RWPE2 (cell line): ENCODE measurements at regions not wholly inside any gene's neighbourhood (a gene's known extent, or its start where the extent isn't known, plus 50 kb on each side); places are given as distances from the start of the nearest gene placed in this dataset.
A peak's percentile ranks its signal among the peaks of the same experiment; 100 is the strongest.

Source experiments
- ATAC-seq: fragments of 200-7000 bp; cut with Tn5 transposase; 3 replicates; pipeline ENCODE4 v1.9.1; 2021; ENCODE audit warnings: low read depth
- DNase-seq: peaks from one replicate; pipeline ENCODE4 v3.0.0-alpha.2; 2020; ENCODE audit warnings: low spot score
- H3K27ac ChIP-seq: fragments of 450-650 bp; 2 replicates; pipeline ENCODE4 v1.5.1; 2017; ENCODE audit warnings: mild to moderate bottlenecking; ENCODE audit not compliant: poor library complexity, severe bottlenecking
- H3K27me3 ChIP-seq: fragments of 250-450 bp; sonication (Bioruptor Pico); 2 replicates; pipeline ENCODE4 v1.5.1; 2021; ENCODE audit warnings: mild to moderate bottlenecking, moderate library complexity; ENCODE audit not compliant: insufficient read depth, poor library complexity, severe bottlenecking
- H3K36me3 ChIP-seq: fragments of 250-450 bp; sonication (Bioruptor Pico); 2 replicates; pipeline ENCODE4 v1.5.1; 2020; ENCODE audit warnings: low read depth, mild to moderate bottlenecking, moderate library complexity
- H3K4me1 ChIP-seq: fragments of 250-450 bp; sonication (Bioruptor Pico); 2 replicates; pipeline ENCODE4 v1.5.1; 2021; ENCODE audit warnings: mild to moderate bottlenecking, moderate library complexity; ENCODE audit not compliant: insufficient read depth, poor library complexity, severe bottlenecking
- H3K4me3 ChIP-seq: fragments of 250-450 bp; sonication (Bioruptor Pico); 2 replicates; pipeline ENCODE4 v1.5.1; 2021; ENCODE audit warnings: mild to moderate bottlenecking, moderate library complexity; ENCODE audit not compliant: severe bottlenecking
- H3K9me3 ChIP-seq: fragments of 250-450 bp; sonication (Bioruptor Pico); 2 replicates; pipeline ENCODE4 v1.5.1; 2021; ENCODE audit warnings: mild to moderate bottlenecking, moderate library complexity; ENCODE audit not compliant: severe bottlenecking
- CTCF ChIP-seq: fragments of 450-650 bp; IDR thresholded peaks from one replicate; pipeline ENCODE4 v1.5.1; 2017; ENCODE audit warnings: mild to moderate bottlenecking, moderate library complexity; ENCODE audit not compliant: poor library complexity, severe bottlenecking

DNA sequence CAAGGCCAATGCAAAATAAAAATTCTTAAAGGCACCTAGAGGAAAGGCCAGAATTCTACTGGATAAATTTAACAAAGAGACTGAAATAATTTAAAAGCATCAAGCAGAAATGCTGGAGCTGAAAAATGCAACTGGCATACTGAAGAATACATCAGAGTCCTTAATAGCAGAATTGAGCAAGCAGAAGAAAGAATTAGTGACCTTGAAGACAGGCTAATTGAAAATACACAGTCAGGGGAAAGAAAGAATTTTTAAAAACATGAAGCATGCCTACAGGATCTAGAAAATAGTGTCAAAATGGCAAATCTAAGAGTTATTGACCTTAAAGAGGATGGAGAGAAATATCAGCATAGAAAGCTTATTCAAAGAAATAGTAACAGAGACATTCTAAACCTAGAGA, 371.7 kb downstream of the KLHL13 start:
- no peak for ATAC-seq
- no peak overlapping the region for H3K4me3 ChIP-seq
- TF ChIP-seq CTCF, result no peak
- no peak for DNase-seq
- no peaks in the 10 kb centered on the region for H3K9me3 ChIP-seq
- no peaks in the 10 kb centered on the region for H3K27me3 ChIP-seq
- H3K36me3 ChIP-seq, result no peaks in the 10 kb centered on the region
- no peaks in the 10 kb centered on the region for H3K4me1 ChIP-seq
- H3K27ac ChIP-seq, result no peak overlapping the region

DNA sequence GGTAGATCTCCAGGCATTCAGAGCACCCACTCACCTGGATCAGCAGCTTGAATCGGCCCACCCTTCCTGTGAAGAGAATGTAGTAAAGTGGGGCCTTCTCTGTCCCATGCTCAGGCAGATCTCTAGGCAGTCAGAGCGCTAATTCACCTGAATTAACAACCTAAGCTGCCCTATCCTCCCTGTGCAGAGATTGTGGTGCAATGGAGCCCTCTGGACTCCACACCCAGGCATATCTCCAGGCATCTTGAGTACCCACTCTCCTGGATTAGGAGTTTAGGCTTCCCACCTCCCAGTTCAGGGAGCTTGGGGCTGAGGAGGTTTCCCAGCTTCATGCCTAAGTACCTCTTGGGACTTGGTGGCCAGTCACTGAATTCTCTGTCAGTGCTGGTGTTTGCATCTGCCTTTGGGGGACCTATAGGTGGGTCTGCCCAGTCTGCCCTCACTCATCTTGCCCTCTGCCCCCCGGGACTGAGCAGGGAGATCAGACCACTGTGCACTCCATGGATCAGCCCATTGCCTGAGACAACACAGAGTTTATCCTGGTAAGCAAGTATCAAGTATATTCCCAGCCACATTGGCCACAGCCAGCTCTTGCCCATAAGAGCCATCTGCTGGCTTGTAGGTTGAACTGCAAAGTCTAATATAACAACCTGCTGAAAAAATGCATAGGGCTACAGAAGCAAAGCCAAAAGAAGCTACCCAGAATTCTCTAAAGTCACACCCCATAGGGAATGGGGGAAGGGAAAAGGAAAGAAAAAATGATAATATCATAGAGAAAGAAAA, 372.9 kb downstream of the KLHL13 start:
- Histone ChIP-seq H3K36me3 (no peaks in the 10 kb centered on the region), H3K4me3 (no peak overlapping the region), H3K27me3 (no peaks in the 10 kb centered on the region), H3K9me3 (no peaks in the 10 kb centered on the region), H3K4me1 (no peaks in the 10 kb centered on the region), H3K27ac (no peak overlapping the region)
- TF ChIP-seq CTCF, result peak; percentile 31
- no peak for ATAC-seq
- DNase-seq, result no peak

DNA sequence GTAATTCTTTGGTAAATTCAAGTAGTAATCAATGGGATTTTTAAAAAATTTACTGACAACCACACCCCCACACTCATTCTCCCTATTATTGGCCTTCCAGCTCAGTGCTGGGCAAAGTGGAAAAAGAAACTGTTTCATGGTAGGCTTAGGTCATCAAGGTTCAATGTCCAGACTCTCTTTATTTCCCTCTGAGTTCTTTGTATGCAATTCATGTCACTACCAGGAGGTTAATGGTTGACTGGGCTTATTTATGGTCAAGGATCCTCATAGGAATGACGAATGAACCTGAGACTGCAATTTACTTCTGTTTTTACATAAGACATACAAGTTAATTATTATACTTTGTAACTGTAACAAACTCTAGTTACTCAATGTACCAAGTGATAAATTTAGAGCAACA, 403.2 kb downstream of the KLHL13 start:
- no peaks in the 10 kb centered on the region for H3K36me3 ChIP-seq
- DNase-seq, result no peak
- no peaks in the 10 kb centered on the region for H3K9me3 ChIP-seq
- no peaks in the 10 kb centered on the region for H3K4me1 ChIP-seq
- no peak overlapping the region for H3K4me3 ChIP-seq
- no peak for ATAC-seq
- no peaks in the 10 kb centered on the region for H3K27me3 ChIP-seq
- H3K27ac ChIP-seq, result no peak overlapping the region
- no peak for TF ChIP-seq CTCF

DNA sequence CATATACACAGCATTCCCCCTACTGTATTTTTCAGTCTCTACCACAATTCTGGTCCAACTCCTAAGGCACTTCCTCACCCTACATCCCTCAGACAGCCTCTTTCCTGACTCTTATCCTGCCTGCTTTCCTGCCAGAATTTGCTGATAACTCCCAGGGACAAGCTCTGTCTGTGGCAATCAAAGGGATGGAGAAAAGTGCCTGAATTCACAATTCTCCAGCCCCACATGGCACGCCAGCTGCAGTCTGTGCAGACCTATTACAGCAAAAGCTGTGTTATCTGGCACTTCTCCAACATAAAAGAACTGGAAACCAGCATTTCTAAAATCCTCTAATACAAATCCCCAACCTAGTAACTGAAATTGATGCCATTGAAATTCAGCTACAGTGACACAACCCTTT, 404.8 kb downstream of the KLHL13 start:
- DNase-seq, result no peak
- H3K9me3 ChIP-seq, result no peaks in the 10 kb centered on the region
- H3K4me1 ChIP-seq, result no peaks in the 10 kb centered on the region
- ATAC-seq, result no peak
- no peaks in the 10 kb centered on the region for H3K36me3 ChIP-seq
- no peaks in the 10 kb centered on the region for H3K27me3 ChIP-seq
- H3K4me3 ChIP-seq, result no peak overlapping the region
- TF ChIP-seq CTCF, result no peak
- H3K27ac ChIP-seq, result no peak overlapping the region
